ENCODE measurements at regions not wholly inside any gene's neighbourhood (a gene's known extent, or its start where the extent isn't known, plus 50 kb on each side); places are given as distances from the start of the nearest gene placed in this dataset.

DNA sequence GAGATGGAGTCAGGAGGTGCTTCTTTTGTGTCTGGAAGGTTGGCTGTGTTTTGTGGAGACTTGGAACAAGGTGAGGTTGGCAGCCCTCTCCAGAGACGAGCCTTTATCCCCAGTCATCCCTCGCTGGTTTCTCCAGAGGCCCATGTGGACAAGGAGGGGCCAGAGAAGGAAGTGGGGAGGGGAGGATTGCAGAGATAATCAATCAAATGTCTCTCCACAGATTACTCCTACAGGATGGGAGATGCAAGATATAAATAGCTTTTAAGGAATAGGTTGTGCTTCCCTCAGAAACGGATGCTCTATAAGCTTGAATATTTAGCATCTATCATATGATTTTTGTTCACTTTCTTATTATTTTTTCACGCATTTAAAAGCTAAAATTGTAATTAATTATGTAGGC lies 70.4 kb upstream of the VWDE start:
- intact Hi-C loops (cut with DNase I) = no loop called here

DNA sequence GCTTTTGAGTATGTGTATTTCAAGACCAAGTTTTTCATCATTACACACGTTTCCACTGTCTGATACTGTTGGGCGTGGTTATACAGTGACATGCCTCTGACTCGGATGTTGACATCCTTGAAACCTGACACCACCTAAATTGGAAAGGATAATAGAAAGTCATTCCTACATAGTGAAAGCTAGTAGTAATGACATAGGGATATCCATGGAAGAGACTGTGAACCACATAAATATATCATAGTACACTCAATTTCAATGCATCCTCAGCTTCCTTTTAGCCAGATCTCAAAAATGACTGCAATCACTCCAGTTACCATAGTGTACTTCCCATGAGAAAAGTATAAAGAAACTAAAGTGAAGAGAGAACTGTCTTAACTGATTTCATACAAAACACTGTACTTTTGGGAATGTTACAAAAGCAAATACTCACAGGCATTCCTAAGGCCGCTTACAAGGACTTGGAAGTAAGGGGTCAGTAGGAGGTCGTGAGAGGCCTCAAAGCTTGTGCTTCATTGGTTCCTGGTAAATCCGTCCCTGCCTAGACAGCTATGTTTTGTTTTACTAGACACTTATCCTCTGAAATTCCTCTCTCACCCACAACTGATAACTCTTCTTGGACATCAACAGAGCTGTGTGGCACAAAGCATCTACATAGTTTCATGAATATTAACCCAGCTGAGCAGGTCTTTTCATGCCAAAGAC lies 71.8 kb upstream of the VWDE start:
- WGBS, 3 donors = 46 to 63% (median 52%) methylated on average over 6 of the region's 6 CpGs
- H3K4me3 ChIP-seq = no peak overlapping the region
- H3K27me3 ChIP-seq (ENCODE audit: insufficient read depth in 3 of 3, low read length in 2 of 3) = no peaks in the 10 kb centered on the region
- DNase-seq = no peak
- no peaks in the 10 kb centered on the region for H3K4me1 ChIP-seq
- no peaks in the 10 kb centered on the region for H3K36me3 ChIP-seq (ENCODE audit: insufficient read depth in 1 of 2, low read depth in 1 of 2)
- no peaks in the 10 kb centered on the region for H3K9me3 ChIP-seq
- intact Hi-C loops (cut with DNase I) = no loop called here
- H3K27ac ChIP-seq = no peak overlapping the region
- TF ChIP-seq, protein P1, sequence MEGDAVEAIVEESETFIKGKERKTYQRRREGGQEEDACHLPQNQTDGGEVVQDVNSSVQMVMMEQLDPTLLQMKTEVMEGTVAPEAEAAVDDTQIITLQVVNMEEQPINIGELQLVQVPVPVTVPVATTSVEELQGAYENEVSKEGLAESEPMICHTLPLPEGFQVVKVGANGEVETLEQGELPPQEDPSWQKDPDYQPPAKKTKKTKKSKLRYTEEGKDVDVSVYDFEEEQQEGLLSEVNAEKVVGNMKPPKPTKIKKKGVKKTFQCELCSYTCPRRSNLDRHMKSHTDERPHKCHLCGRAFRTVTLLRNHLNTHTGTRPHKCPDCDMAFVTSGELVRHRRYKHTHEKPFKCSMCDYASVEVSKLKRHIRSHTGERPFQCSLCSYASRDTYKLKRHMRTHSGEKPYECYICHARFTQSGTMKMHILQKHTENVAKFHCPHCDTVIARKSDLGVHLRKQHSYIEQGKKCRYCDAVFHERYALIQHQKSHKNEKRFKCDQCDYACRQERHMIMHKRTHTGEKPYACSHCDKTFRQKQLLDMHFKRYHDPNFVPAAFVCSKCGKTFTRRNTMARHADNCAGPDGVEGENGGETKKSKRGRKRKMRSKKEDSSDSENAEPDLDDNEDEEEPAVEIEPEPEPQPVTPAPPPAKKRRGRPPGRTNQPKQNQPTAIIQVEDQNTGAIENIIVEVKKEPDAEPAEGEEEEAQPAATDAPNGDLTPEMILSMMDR (IDR thresholded peaks at IDR 0.05) = no peak
- ATAC-seq = no peak

More for the DNA sequence above, 70.4 kb upstream of the VWDE start:
- H3K27me3 ChIP-seq (ENCODE audit: insufficient read depth in 3 of 3, low read length in 2 of 3) = no peaks in the 10 kb centered on the region
- no peak overlapping the region for H3K27ac ChIP-seq
- no peak overlapping the region for H3K4me3 ChIP-seq
- TF ChIP-seq, protein P1 (IDR thresholded peaks at IDR 0.05) = no peak
- H3K4me1 ChIP-seq = no peaks in the 10 kb centered on the region
- ATAC-seq (no peak), DNase-seq (no peak)
- H3K36me3 ChIP-seq (ENCODE audit: insufficient read depth in 1 of 2, low read depth in 1 of 2) = no peaks in the 10 kb centered on the region
- H3K9me3 ChIP-seq = no peaks in the 10 kb centered on the region
- 58 to 73% (median 68%) methylated on average over 4 of the region's 4 CpGs for WGBS, 3 donors

DNA sequence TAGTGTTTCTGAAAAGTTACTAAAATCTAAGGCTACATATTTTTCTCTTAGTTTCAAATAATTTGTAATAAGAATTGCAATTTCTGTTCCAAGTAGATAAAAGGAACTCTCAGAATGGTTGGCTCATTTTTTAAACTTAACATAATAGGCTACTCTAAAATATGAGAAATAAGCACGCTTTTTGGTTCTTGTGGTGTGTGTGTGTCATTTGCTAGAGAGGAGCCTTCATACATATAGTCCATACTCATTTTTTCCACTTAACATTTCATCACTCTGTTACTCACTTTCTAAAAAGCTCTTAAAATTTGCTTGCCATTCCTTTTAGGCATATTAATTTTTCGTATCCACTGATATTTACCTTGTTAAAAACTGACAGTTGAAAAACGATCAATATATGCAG lies 74.0 kb upstream of the VWDE start:
- WGBS, 3 donors = 57 to 89% (median 73%) methylated on average over 3 of the region's 3 CpGs
- no peak for ATAC-seq
- no peaks in the 10 kb centered on the region for H3K36me3 ChIP-seq (ENCODE audit: insufficient read depth in 1 of 2, low read depth in 1 of 2)

DNA sequence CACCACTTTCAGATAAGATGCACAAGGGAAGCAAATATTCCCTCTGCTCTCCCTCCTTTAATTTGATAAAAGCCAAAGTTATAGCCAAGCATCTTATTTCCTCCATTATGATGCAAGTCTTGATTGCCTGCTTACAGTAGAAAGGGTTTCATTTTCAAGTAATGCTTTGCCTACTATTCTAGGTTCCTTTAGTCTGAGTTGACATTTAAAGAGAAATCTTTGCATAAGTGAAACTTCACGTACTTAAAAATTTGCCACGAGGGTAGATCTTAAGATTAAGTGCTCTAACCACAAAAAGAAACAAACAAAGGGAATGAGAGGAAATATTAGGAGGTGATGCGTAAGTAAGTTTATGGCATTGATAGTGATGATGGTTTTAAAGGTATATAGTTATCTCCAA lies 78.1 kb upstream of the VWDE start:
- TF ChIP-seq, protein P1 (IDR thresholded peaks at IDR 0.05) = no peak
- Histone ChIP-seq H3K4me1 (no peaks in the 10 kb centered on the region), H3K9me3 (no peaks in the 10 kb centered on the region), H3K27me3 (ENCODE audit: insufficient read depth in 3 of 3, low read length in 2 of 3) (no peaks in the 10 kb centered on the region), H3K36me3 (ENCODE audit: insufficient read depth in 1 of 2, low read depth in 1 of 2) (no peaks in the 10 kb centered on the region), H3K27ac (no peak overlapping the region), H3K4me3 (no peak overlapping the region)
- ATAC-seq = no peak
- DNase-seq = no peak
- intact Hi-C loops (cut with DNase I) = no loop called here
- WGBS, 3 donors = 84% methylated on average over 3 of the region's 3 CpGs

More for the DNA sequence above, 74.0 kb upstream of the VWDE start:
- TF ChIP-seq, protein P1 (IDR thresholded peaks at IDR 0.05) = no peak
- DNase-seq = no peak
- intact Hi-C loops (cut with DNase I) = no loop called here
- H3K4me3 ChIP-seq = no peak overlapping the region
- H3K4me1 ChIP-seq = no peaks in the 10 kb centered on the region
- no peaks in the 10 kb centered on the region for H3K9me3 ChIP-seq
- H3K27ac ChIP-seq = no peak overlapping the region
- H3K27me3 ChIP-seq (ENCODE audit: insufficient read depth in 3 of 3, low read length in 2 of 3) = no peaks in the 10 kb centered on the region

DNA sequence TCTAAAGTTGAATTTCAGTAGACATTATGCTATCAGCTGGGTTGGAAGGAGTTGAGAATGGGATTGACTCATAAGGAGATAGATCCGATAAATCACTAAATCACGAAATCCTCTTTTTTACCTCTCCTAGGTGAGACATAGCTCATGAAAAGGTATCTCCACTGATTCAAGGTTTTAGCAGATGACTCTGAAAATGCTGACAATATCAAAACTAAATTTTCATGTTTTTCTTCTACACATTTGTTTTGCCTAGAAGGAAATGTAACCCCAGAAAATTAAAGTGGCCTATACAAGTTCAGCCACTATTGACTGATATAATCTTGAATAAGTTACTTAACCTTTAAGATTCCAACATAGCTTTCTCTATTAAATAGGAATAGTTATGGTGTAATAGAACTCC lies 82.2 kb upstream of the VWDE start:
- intact Hi-C loops (cut with DNase I) = no loop called here
- Histone ChIP-seq H3K4me1 (no peaks in the 10 kb centered on the region), H3K27ac (no peak overlapping the region), H3K36me3 (ENCODE audit: insufficient read depth in 1 of 2, low read depth in 1 of 2) (no peaks in the 10 kb centered on the region), H3K4me3 (no peak overlapping the region), H3K9me3 (no peaks in the 10 kb centered on the region), H3K27me3 (ENCODE audit: insufficient read depth in 3 of 3, low read length in 2 of 3) (no peaks in the 10 kb centered on the region)
- ATAC-seq (no peak), DNase-seq (no peak)
- 95 to 98% (median 97%) methylated on average over 2 of the region's 2 CpGs for WGBS, 3 donors
- TF ChIP-seq, protein P1 (IDR thresholded peaks at IDR 0.05) = no peak

Measured in psoas muscle (tissue), 7 donors.